Stimulated activated CD8-positive, alpha-beta memory T cell treated with anti-CD3 and anti-CD28 coated beads, Interleukin-7, amount 100 ng/mL, for 24 hours (primary cell): ENCODE measurements at regions not wholly inside any gene's neighbourhood (a gene's known extent, or its start where the extent isn't known, plus 50 kb on each side); places are given as distances from the start of the nearest gene placed in this dataset.

Source experiments
- DNase-seq: peaks from one replicate; pipeline ENCODE4 v3.0.0-alpha.2; 2020; ENCODE audit warnings: low read depth

DNA sequence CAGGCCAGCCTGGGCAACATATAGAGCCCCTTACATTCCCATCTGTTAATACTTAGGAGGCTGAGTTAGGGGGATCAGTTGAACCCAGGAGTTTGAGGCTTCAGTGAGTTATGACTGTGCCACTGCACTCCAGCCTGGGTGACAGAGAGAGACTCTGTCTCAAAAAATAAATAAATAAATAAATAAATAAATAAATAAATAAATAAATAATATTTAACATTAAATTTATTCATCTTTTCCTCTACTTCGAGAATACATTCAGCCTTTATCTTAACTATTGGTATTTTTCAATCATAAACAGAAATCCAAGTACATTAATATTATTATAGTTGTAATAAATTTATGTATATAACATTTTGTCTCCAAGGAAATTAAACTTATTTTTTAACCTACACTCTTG lies 1227.7 kb upstream of the GJE1 start:
- no peak for DNase-seq

- no peak for DNase-seq
Measured at GRCh38 chr6:140897804-140898573, 1234.7 kb upstream of the GJE1 start.

- no peak for DNase-seq
Measured at GRCh38 chr6:140897349-140897748, 1235.4 kb upstream of the GJE1 start.

DNA sequence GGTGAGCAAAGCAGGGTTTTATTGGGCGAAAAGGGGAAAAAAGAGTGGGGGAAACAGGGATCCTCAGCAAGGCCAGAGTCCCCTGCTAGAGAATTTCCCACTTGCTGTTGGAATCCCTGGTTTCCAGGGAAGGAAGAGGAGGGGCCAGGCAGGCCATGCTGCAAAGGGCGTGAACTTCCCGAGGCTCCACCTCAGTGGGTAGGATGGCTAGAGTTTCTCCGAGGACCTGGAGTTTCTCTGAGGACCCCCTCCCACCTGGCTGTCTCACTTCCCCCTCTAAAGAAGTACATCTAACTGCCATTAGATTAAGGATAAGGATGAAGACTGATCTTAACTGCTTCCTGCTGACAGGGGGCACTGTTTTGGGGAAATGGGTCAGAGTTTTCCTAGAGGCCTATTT lies 1239.3 kb upstream of the GJE1 start:
- no peak for DNase-seq

DNA sequence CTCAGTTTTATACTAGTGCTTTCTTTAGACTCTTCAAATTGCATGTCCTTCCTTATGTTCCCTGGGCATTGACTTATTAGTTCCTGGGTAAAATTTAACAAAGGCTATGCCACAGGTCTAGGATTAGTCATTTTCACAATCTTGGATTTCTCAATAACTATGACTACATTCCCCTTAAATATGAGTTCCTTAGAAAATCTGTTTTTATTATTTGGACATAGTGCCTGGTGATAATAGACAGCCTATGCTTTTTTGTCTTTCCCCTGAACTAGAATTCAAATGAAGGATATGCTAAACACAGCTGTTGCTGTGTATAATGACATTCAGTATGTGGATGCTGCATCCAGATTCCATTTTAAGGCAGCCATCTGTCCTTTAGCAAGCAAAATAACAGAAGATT lies 1252.8 kb upstream of the GJE1 start:
- DNase-seq: no peak

GRCh38 chr6:140874066-140874465 lies 1258.7 kb upstream of the GJE1 start:
- DNase-seq: no peak

DNA sequence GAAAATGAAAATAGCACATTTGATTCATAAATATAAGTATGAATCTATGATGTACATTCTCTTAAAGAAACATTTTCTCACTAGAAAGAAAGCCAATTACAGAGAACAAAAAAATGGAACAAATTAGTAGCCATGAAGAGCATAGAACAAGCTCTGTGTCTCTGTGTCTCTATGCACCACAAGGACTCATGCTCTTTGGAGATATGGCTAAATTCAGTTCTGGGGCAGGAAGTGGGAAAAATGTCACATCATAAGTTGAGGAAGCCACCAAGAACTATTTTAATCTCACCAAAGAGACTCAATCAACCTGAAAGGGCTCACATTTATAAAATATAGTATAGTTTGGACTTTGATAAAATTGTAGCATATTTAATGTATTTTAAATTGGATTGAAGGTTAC lies 1259.8 kb upstream of the GJE1 start:
- no peak for DNase-seq

GRCh38 chr6:140871911-140872310 lies 1260.8 kb upstream of the GJE1 start:
- no peak for DNase-seq

GRCh38 chr6:140867336-140867735 lies 1265.4 kb upstream of the GJE1 start:
- DNase-seq: no peak

GRCh38 chr6:140858381-140858971 lies 1274.2 kb upstream of the GJE1 start:
- DNase-seq: no peak

DNA sequence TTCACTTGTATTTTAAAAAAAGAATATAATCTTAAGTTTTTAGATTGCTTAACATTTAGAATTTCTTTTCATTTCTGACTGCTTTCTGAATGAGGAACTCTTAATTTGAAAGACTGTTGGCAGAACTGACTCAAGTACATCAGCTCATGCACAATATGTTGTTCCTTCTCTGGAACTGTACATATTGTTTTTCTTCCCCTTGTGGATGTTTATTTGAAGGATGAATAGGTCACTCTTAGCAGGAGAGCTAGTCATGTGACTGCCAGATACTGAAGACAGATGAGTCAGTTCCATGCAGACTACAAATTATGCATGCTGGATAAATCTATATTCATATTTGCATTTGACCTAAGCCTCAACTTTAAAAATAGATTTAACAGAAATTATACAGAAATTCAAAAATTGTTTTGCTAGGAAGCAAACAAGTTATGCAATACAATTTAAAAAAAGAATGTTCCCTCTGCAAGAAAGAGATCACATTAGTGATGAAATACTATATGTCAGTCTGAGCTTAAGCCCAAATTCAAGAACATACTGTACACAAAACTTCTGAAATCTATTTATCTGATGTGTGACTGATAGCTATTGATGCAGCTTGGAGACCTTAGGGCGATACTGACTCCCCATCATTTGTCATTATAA lies 1274.9 kb upstream of the GJE1 start:
- no peak for DNase-seq

DNA sequence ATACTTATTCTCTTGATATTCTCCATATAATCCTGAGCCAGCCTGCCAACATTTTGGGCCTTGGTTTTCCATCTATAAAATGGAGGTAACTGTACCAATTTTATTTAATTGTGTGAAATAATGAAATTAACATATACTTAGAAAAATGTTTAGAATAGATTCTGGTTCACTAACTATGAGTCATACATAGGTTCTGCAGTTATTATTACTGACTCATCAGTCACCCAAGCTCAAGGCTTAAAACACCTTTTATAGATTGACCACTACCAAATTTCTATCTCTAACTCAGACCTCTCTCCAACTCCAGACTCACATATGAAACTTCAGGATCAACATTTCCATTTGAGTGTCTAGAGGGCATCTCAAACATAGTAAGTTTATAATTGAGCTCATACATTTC lies 1277.2 kb upstream of the GJE1 start:
- DNase-seq: no peak

- no peak for DNase-seq
Measured at GRCh38 chr6:140854318-140854717, 1278.4 kb upstream of the GJE1 start.

DNA sequence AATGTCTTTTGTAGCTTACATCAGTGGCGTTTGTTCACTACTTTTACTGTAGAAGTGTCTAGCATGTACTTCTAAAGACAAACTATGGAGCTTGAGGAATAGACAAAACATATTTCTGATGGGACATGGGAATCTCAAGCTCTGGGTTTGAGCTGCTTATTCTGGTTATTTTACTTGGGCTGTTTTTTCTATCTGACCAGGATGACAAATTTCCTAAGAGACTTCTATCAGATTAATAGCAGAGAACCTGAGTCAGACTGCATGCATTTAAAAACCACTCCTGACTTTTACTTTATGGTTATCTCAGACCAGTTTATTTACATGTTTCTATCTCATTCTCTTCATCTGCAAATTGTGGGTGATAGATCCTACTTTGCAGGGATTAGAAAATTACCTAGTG lies 1282.3 kb upstream of the GJE1 start:
- DNase-seq: no peak

DNA sequence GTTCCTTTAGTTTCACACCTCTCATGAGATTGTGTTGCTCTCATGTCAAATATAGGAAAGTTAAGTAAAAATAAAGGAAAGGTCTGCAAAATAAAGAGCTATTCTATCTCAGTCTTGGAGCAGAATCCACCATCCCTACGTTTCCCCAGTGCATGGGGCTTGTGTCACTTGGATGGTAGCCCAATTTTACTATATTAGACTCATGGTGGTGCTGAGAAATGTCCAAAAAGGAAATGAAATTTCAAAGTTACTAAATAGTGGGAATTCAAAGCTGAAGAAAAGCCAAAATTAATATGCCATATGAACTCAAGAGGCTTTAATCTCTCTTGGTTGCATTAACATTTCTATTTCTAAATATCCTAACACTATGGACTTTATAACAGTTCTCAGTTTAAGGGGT lies 1283.3 kb upstream of the GJE1 start:
- no peak for DNase-seq

DNA sequence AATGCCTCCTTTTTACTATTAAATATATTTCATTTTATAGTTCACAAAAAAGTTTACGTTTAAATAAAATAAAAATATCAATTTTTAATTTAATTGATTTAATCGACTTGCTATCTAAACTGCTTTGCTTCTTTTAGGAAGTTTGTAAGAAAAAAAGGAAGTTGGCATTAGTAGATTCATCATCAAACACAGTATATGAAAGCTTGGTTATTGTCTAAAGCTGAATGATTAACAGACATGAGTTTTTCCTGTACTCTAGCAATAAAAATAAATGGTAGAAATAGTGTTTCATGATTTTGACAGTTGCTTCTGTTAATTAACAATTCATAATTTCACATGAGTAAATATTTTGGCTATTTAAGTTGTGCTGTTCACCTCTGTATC lies 1285.5 kb upstream of the GJE1 start:
- DNase-seq: no peak

GRCh38 chr6:140846503-140847261 lies 1286.0 kb upstream of the GJE1 start:
- DNase-seq: no peak

DNA sequence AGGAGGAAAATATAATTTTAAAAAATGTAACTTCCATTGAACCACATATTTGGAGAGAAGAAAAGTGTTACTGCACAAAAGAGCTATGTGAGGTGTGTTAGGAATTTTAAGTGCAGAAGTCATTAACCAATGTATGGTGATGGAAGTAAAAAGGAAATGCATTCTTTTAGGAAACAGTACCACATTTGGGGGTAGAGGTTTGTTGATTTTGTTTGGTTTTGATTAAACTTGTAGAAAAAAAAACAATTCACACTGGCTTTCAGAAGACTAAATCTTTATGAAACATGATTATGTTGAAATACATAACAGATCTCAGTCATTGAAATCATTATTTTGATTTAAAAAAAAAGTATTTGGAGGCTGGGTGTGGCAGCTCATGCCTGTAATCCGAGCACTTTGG lies 1287.0 kb upstream of the GJE1 start:
- no peak for DNase-seq

DNA sequence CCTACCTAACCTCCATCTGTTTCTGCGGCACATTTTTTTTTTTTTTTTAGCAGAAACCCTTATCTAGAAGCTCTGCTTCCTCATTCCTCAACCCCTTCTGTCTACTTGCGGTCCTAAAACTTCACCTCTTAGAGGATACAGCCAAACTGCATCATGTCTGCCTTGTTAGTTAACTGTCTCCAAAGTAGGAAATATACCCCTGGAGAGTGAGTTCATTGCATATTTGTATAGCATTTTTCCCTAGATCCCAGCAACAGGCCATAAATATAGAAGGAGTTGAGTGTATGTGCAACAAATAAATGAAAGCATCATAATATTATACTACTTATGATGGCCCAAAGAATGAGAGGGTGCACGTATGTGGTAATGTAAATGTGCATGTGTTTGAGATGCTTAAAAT lies 1288.6 kb upstream of the GJE1 start:
- no peak for DNase-seq

GRCh38 chr6:140833408-140833807 lies 1299.3 kb upstream of the GJE1 start:
- DNase-seq: no peak

- no peak for DNase-seq
Measured at GRCh38 chr6:140830666-140831065, 1302.1 kb upstream of the GJE1 start.

- no peak for DNase-seq
Measured at GRCh38 chr6:140828856-140829255, 1303.9 kb upstream of the GJE1 start.

DNA sequence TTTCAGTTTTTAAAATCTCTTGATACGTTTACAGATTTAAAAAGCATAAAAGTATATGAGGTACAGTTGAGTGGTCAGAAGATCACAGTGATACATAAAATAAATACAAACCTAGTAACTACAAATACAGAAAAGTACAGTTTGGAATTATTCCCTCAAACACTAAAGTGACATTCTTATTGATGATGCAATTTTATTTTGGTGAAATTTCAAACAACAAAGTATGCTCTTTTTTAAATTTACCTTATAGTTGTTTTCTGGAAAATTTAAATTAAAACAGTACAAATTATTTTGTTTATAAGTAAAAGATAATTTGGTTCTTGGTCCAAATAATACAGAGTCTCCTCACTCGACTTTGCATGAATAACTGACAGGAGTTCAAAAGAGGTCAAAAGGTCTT lies 1305.1 kb upstream of the GJE1 start:
- DNase-seq: no peak
